ENCODE measurements at regions not wholly inside any gene's neighbourhood (a gene's known extent, or its start where the extent isn't known, plus 50 kb on each side); places are given as distances from the start of the nearest gene placed in this dataset.

GRCh38 chr2:217527590-217528202, 475.1 kb downstream of the TNS1 start:
- DNase-seq (ENCODE audit: low read depth, low spot score), result no peak

GRCh38 chr2:217525076-217525475, 477.7 kb downstream of the TNS1 start:
- no peak for DNase-seq (ENCODE audit: low read depth, low spot score)

GRCh38 chr2:217523286-217523685, 479.5 kb downstream of the TNS1 start:
- DNase-seq (ENCODE audit: low read depth, low spot score), result no peak

DNA sequence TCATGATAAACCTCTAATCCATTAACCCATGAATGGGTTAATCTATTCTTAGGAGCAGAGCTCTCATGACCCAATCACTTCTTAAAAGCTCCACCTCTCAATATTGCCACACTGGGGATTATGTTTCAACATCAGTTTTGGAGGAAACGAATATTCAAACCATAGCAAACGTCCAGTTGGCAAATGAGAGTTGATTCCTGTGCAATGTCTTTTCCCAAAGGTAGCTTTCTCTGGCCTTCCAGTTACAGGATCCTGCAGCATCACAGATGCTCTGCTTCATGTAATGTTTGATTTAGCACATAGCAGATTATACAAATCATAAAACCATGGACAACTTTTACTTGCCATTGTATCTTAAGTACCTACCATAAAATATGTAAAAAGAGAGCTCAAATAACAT, 481.0 kb downstream of the TNS1 start:
- DNase-seq (ENCODE audit: low read depth, low spot score), result no peak

GRCh38 chr2:217520356-217521010, 482.3 kb downstream of the TNS1 start:
- no peak for DNase-seq (ENCODE audit: low read depth, low spot score)

DNA sequence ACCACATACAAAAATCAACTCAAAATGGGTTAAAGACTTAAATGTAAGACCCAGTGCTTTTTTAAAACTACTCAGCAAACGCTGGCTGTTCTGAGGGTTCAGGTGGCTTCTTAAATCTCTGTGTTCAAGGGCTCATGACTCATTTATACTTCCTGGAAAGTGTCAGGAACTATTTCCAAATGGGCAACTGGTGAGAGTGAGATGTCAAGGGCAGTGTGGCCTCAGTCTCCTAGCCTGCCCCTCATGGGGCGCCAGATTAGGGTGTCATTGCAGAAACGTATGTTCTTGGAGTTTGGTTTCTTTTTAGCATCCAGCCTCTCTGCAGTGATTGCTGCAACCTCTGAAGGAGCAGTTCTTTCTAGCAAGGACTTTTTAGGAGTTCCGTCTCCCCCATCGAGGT, 485.4 kb downstream of the TNS1 start:
- DNase-seq (ENCODE audit: low read depth, low spot score), result no peak

DNA sequence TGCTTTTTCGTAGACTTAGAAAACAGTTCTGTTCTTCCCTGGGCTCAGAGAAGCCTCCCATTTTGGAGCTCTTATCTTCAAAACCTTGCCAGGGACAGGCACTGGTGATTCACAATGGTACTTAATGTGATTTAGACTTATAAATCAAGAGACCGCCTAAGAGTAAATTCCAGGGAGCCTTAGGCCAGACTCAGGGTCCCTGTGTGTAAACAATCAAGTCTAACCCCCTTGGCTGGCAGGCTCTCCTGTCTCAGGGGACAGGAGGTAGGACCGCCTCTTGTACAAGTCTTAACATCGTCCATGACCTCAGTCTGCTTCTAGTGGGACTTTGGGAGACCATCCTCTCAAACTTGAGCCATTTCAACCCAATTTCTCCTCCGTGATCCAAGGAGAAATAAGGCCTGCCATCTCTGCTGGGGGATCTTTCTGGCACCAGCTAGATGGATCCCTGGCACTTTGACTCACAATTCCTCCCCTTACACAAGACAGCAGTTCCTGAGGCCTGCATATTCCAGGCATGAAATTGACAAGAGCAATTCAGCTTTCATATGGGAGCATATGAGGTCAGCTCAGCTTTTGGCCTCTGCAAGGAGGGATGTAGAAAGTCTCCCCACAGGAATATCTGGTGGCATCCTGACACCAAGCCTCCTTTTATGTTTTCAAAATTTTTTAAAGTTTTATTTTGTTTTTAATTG, 487.0 kb downstream of the TNS1 start:
- DNase-seq (ENCODE audit: low read depth, low spot score), result no peak

DNA sequence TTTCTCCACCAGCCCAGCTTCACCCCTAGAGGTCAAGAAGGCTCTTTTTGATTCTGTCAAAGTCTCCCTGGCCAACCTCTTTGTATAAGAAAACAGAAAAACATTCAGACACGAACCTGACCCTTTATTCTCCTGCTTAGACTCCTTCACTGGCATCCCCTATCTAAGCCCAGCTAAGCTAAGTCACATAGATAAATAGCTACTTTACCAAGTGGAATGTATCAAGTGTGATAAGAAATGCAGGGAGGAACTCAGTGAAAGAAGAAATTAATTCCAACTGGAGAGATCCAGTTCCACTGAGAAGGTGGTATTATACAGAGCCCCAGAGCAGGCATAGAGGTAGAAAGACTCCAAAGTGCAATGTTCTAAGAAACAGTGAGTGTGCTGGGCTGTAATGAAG, 489.5 kb downstream of the TNS1 start:
- DNase-seq (ENCODE audit: low read depth, low spot score), result no peak

GRCh38 chr2:217512728-217513127, 490.1 kb downstream of the TNS1 start:
- no peak for DNase-seq (ENCODE audit: low read depth, low spot score)

- no peak for DNase-seq (ENCODE audit: low read depth, low spot score)
Observed at GRCh38 chr2:217512259-217512658, 490.5 kb downstream of the TNS1 start.

- DNase-seq (ENCODE audit: low read depth, low spot score), result no peak
Observed at GRCh38 chr2:217511850-217512249, 490.9 kb downstream of the TNS1 start.

DNA sequence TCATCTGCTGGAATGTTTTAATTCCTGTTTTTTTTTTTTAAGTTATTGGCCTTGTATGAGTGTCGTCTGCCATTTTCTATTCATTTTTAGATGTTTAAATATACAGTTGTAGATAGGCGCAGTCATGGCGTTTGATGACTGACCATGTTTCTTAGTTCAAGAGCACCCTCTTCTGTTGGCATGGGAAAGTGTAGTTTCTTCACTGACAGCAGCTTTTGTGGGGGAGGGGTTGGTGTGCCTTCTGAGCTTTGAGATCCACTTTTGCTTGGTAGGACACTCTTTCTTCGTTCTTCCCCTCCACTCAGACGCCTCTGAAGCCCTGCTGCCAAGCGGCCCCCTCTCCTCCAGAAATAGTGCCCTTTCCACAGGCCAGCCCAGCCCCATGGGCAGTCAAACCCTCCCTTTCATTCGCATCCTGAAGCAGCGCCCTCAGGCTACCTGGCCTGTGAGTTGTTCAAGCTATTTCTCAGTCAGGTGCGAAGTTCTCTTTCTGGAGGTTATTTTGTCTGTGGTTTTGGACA, 492.0 kb downstream of the TNS1 start:
- DNase-seq (ENCODE audit: low read depth, low spot score), result peak; percentile 47

- no peak for DNase-seq (ENCODE audit: low read depth, low spot score)
Observed at GRCh38 chr2:217505303-217505702, 497.5 kb downstream of the TNS1 start.

- DNase-seq (ENCODE audit: low read depth, low spot score), result no peak
Observed at GRCh38 chr2:217501887-217502286, 500.9 kb downstream of the TNS1 start.

DNA sequence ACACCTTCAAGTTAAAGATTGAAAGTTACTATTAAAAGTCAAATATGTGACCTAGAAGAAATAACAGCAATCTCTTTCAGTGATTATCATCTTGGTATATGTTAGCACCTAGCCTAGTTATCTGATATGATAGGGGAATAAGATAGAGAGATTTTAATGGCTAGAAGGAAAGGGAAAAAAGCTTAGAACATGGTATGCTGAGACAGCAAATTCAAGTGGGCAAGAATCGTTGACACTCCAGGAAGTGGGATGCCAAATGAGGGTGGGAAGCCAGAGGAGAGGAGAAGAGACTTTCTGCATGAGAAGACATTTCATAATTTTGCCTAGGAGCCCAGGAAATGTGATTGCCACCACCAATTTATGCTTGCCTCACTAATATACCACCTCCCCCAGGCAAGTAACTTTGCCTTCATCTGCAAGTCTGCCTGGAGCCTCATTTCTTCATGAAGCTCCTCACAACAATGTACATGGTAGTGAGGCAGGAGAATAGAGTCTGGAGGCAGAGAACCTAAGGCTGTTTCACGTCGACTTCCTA, 504.9 kb downstream of the TNS1 start:
- no peak for DNase-seq (ENCODE audit: low read depth, low spot score)

DNA sequence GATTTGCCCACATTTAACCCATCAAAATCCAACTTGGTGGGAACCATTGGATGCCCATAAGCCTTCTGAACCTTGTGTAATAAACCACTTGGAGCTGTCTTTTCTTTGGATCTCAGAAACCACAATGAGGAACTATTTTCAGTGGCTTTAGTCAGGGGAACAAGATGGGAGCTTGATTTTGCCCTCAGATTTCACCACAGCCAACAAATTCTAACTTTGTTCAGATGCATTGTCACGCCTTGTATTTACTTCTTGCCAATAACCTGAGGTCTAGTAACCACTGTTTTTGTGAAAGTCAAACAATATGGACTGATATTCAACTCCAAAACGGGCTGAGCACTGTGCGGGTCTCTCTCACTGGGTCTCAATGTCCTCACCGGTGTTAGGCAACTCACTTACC, 508.2 kb downstream of the TNS1 start:
- DNase-seq (ENCODE audit: low read depth, low spot score), result no peak

DNA sequence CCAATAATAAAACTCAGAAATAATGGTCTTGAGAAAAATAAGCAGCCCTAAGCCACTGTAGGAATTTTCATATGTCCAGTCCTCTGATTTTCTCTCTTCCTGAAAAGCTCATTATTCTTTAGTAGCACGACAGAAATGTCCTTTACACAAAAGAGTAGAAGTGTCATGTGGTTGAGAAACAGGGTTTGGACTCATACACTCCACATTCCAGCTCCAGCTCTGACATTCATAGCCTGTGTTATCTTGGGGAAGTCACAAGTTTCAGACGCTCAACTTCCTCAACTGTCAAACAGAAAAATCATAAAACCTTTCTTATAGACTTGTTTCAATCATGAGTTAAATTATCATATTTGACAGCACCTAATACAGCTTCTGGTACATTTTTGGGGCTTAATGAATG, 511.5 kb downstream of the TNS1 start:
- no peak for DNase-seq (ENCODE audit: low read depth, low spot score)

- DNase-seq (ENCODE audit: low read depth, low spot score), result no peak
Observed at GRCh38 chr2:217489145-217489960, 513.4 kb downstream of the TNS1 start.

GRCh38 chr2:217484046-217484445, 518.7 kb downstream of the TNS1 start:
- no peak for DNase-seq (ENCODE audit: low read depth, low spot score)

- DNase-seq (ENCODE audit: low read depth, low spot score), result no peak
Observed at GRCh38 chr2:217482056-217482710, 520.6 kb downstream of the TNS1 start.

- no peak for DNase-seq (ENCODE audit: low read depth, low spot score)
Observed at GRCh38 chr2:217481577-217481976, 521.2 kb downstream of the TNS1 start.
